Mucosa of rectum (tissue), 2 donors: ENCODE measurements at regions not wholly inside any gene's neighbourhood (a gene's known extent, or its start where the extent isn't known, plus 50 kb on each side); places are given as distances from the start of the nearest gene placed in this dataset.
A peak's percentile ranks its signal among the peaks of the same experiment; 100 is the strongest.

ENCODE experiments used
- H3K27ac ChIP-seq, 2 donors: one replicate each; pipeline ENCODE4 v1.7.0; 2013; ENCODE audit warnings: inconsistent platforms in 2 of 2, low read depth in 2 of 2, low read length in 2 of 2
- H3K27me3 ChIP-seq, 2 donors: one replicate each; pipeline ENCODE4 v1.7.0; 2013; ENCODE audit warnings: low read length in 2 of 2; ENCODE audit not compliant: control insufficient read depth in 2 of 2, insufficient read depth in 2 of 2
- H3K36me3 ChIP-seq, 2 donors: one replicate each; pipeline ENCODE4 v1.7.0; 2013; ENCODE audit warnings: low read length in 2 of 2; ENCODE audit not compliant: control insufficient read depth in 2 of 2, insufficient read depth in 2 of 2
- H3K4me1 ChIP-seq, 2 donors: one replicate each; pipeline ENCODE4 v1.7.0; 2013; ENCODE audit warnings: low read length in 2 of 2, mild to moderate bottlenecking in 1 of 2; ENCODE audit not compliant: control insufficient read depth in 2 of 2, insufficient read depth in 2 of 2
- H3K4me3 ChIP-seq, 2 donors: one replicate each; pipeline ENCODE4 v1.7.0; 2013; ENCODE audit warnings: low read length in 2 of 2
- H3K9ac ChIP-seq, 2 donors: one replicate each; pipeline ENCODE4 v1.7.0; 2013; ENCODE audit warnings: low read length in 2 of 2, low read depth in 1 of 2, mild to moderate bottlenecking in 1 of 2
- H3K9me3 ChIP-seq, 2 donors: one replicate each; pipeline ENCODE4 v1.7.0; 2013; ENCODE audit warnings: low read length in 2 of 2; ENCODE audit not compliant: control insufficient read depth in 2 of 2
- donor health status: healthy.
- donor health status: Normal muscosa, but diverticular disease.

GRCh38 chr2:192584976-192585375 lies 390.2 kb upstream of the TMEFF2 start:
- H3K4me3 ChIP-seq: no peak overlapping the region
- no peak overlapping the region for H3K9ac ChIP-seq
- H3K27ac ChIP-seq: no peak overlapping the region
- no peaks in the 10 kb centered on the region for H3K4me1 ChIP-seq
- no peaks in the 10 kb centered on the region for H3K27me3 ChIP-seq
- no peaks in the 10 kb centered on the region for H3K36me3 ChIP-seq
- H3K9me3 ChIP-seq: no peaks in the 10 kb centered on the region

- no peak overlapping the region for H3K9ac ChIP-seq
- H3K36me3 ChIP-seq: no peaks in the 10 kb centered on the region
- no peak overlapping the region for H3K4me3 ChIP-seq
- H3K9me3 ChIP-seq: no peaks in the 10 kb centered on the region
- H3K4me1 ChIP-seq: no peaks in the 10 kb centered on the region
- H3K27ac ChIP-seq: no peak overlapping the region
- no peaks in the 10 kb centered on the region for H3K27me3 ChIP-seq
These were observed 385.4 kb upstream of the TMEFF2 start for GRCh38 chr2:192579965-192580700.

GRCh38 chr2:192578780-192579179 lies 384.0 kb upstream of the TMEFF2 start:
- H3K9me3 ChIP-seq: no peaks in the 10 kb centered on the region
- no peaks in the 10 kb centered on the region for H3K4me1 ChIP-seq
- no peaks in the 10 kb centered on the region for H3K27me3 ChIP-seq
- H3K27ac ChIP-seq: no peak overlapping the region
- H3K4me3 ChIP-seq: no peak overlapping the region
- no peak overlapping the region for H3K9ac ChIP-seq
- H3K36me3 ChIP-seq: no peaks in the 10 kb centered on the region

GRCh38 chr2:192577706-192578105 lies 383.0 kb upstream of the TMEFF2 start:
- H3K4me3 ChIP-seq: no peak overlapping the region
- no peak overlapping the region for H3K9ac ChIP-seq
- no peaks in the 10 kb centered on the region for H3K9me3 ChIP-seq
- H3K36me3 ChIP-seq: no peaks in the 10 kb centered on the region
- no peak overlapping the region for H3K27ac ChIP-seq
- H3K4me1 ChIP-seq: no peaks in the 10 kb centered on the region
- H3K27me3 ChIP-seq: no peaks in the 10 kb centered on the region

GRCh38 chr2:192574552-192574951 lies 379.8 kb upstream of the TMEFF2 start:
- H3K27me3 ChIP-seq: no peaks in the 10 kb centered on the region
- H3K4me3 ChIP-seq: no peak overlapping the region
- H3K36me3 ChIP-seq: no peaks in the 10 kb centered on the region
- H3K9ac ChIP-seq: no peak overlapping the region
- H3K9me3 ChIP-seq: no peaks in the 10 kb centered on the region
- H3K4me1 ChIP-seq: no peaks in the 10 kb centered on the region
- H3K27ac ChIP-seq: no peak overlapping the region

- Histone ChIP-seq H3K4me1 (no peaks in the 10 kb centered on the region), H3K9ac (no peak overlapping the region), H3K9me3 (no peaks in the 10 kb centered on the region), H3K36me3 (no peaks in the 10 kb centered on the region), H3K4me3 (no peak overlapping the region), H3K27ac (no peak overlapping the region), H3K27me3 (no peaks in the 10 kb centered on the region)
These were observed 376.9 kb upstream of the TMEFF2 start for GRCh38 chr2:192571636-192572035.

GRCh38 chr2:192570788-192571187 lies 376.1 kb upstream of the TMEFF2 start:
- Histone ChIP-seq H3K9me3 (no peaks in the 10 kb centered on the region), H3K36me3 (no peaks in the 10 kb centered on the region), H3K27me3 (no peaks in the 10 kb centered on the region), H3K9ac (no peak overlapping the region), H3K4me3 (no peak overlapping the region), H3K27ac (no peak overlapping the region), H3K4me1 (no peaks in the 10 kb centered on the region)

GRCh38 chr2:192566863-192567262 lies 372.1 kb upstream of the TMEFF2 start:
- Histone ChIP-seq H3K9me3 (no peaks in the 10 kb centered on the region), H3K27ac (no peak overlapping the region), H3K36me3 (no peaks in the 10 kb centered on the region), H3K4me1 (no peaks in the 10 kb centered on the region), H3K4me3 (no peak overlapping the region), H3K9ac (no peak overlapping the region), H3K27me3 (no peaks in the 10 kb centered on the region)

- H3K36me3 ChIP-seq: no peaks in the 10 kb centered on the region
- H3K9ac ChIP-seq: no peak overlapping the region
- H3K9me3 ChIP-seq: no peaks in the 10 kb centered on the region
- H3K4me1 ChIP-seq: peaks cover 2 to 11% of the 10 kb centered on the region in 2 donors
- peak overlapping the region; percentile 21 to 53 for H3K27ac ChIP-seq
- H3K4me3 ChIP-seq: no peak overlapping the region
- H3K27me3 ChIP-seq: no peaks in the 10 kb centered on the region
These were observed 365.6 kb upstream of the TMEFF2 start for GRCh38 chr2:192560326-192560725.

GRCh38 chr2:192559587-192559986 lies 364.9 kb upstream of the TMEFF2 start:
- Histone ChIP-seq H3K27ac (peak overlapping the region; percentile 21 to 53), H3K4me3 (peak overlapping the region in 1 of 2 donors; percentile 2), H3K9me3 (no peaks in the 10 kb centered on the region), H3K27me3 (no peaks in the 10 kb centered on the region), H3K4me1 (peaks cover 2 to 11% of the 10 kb centered on the region in 2 donors), H3K36me3 (no peaks in the 10 kb centered on the region), H3K9ac (no peak overlapping the region)
